Neural cell (in vitro differentiated cells): ENCODE measurements at regions not wholly inside any gene's neighbourhood (a gene's known extent, or its start where the extent isn't known, plus 50 kb on each side); places are given as distances from the start of the nearest gene placed in this dataset.

ENCODE experiments used
- CTCF ChIP-seq: fragments of 450-650 bp; IDR thresholded peaks from 2 replicates; pipeline ENCODE4 v1.5.1; 2014; ENCODE audit warnings: antibody characterized with exemption, mild to moderate bottlenecking, moderate library complexity; ENCODE audit not compliant: poor library complexity, severe bottlenecking
- EZH2 ChIP-seq: fragments of 200-600, 300-800 bp; shearing (Covaris generic), sonication (generic); IDR thresholded peaks from 2 replicates; pipeline ENCODE4 v1.6.1; 2014; ENCODE audit warnings: antibody characterized with exemption, low read length, borderline replicate concordance, mild to moderate bottlenecking; ENCODE audit not compliant: insufficient read depth, poor library complexity, severe bottlenecking
- MXI1 ChIP-seq: fragments of 450-650 bp; conservative IDR thresholded peaks from 2 replicates; pipeline ENCODE4 v1.6.1; 2014; ENCODE audit warnings: antibody characterized with exemption, mild to moderate bottlenecking; ENCODE audit not compliant: poor library complexity, severe bottlenecking
- RAD21 ChIP-seq: fragments of 450-650 bp; conservative IDR thresholded peaks from 2 replicates; pipeline ENCODE4 v1.6.1; 2014; ENCODE audit warnings: antibody characterized with exemption, mild to moderate bottlenecking, moderate library complexity

- no peak for TF ChIP-seq EZH2
- no peak for TF ChIP-seq MXI1
- no peak for TF ChIP-seq CTCF
- TF ChIP-seq RAD21, result no peak
Observed at GRCh38 chr16:79797486-79797885, 196.9 kb upstream of the MAF start.
